WERI-Rb-1 (cell line): ENCODE measurements at regions not wholly inside any gene's neighbourhood (a gene's known extent, or its start where the extent isn't known, plus 50 kb on each side); places are given as distances from the start of the nearest gene placed in this dataset.

Experiments used
- DNase-seq: peaks from one replicate; pipeline ENCODE4 v3.0.0-alpha.2; 2020
- H3K27ac ChIP-seq: fragments of 250-450 bp; sonication (Bioruptor Pico); 2 replicates; pipeline ENCODE4 v1.5.1; 2020; ENCODE audit warnings: mild to moderate bottlenecking, moderate library complexity
- H3K27me3 ChIP-seq: fragments of 250-450 bp; sonication (Bioruptor Pico); 2 replicates; pipeline ENCODE4 v1.5.1; 2021; ENCODE audit warnings: mild to moderate bottlenecking, low read depth, moderate library complexity; ENCODE audit not compliant: insufficient read depth, severe bottlenecking
- H3K36me3 ChIP-seq: fragments of 250-450 bp; sonication (Bioruptor Pico); 2 replicates; pipeline ENCODE4 v1.5.1; 2020; ENCODE audit warnings: mild to moderate bottlenecking, moderate library complexity
- H3K4me3 ChIP-seq: 2 replicates; pipeline ENCODE4 v1.5.1; 2011; ENCODE audit warnings: low read depth, mild to moderate bottlenecking, control low read depth, low read length
- H3K9me3 ChIP-seq: fragments of 250-450 bp; sonication (Bioruptor Pico); 2 replicates; pipeline ENCODE4 v1.5.1; 2021; ENCODE audit warnings: mild to moderate bottlenecking, moderate library complexity; ENCODE audit not compliant: severe bottlenecking
- TF ChIP-seq, protein P1 (sequence below): IDR thresholded peaks from 2 replicates; pipeline ENCODE4 v1.5.1; 2011; ENCODE audit warnings: low read depth, mild to moderate bottlenecking, control low read depth, inconsistent platforms, low read length

DNA sequence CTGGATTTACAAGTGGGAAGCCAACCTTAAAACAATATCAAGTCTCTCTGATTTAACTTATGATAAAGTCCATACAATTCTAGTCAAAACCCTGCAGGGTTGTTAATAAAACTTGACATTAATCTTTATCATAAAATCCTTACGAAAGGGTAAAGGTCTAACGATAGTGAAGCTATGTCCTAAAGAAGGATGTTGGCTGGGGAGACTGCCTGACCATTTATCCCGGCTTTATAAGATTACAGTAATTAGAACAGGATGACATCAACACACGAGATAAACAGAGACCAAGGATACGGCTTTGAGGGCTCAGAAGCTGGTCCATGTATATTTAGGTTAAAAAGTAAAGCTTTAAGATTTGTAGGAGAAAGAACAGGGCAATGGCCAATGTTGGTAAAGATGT lies 189.0 kb upstream of the COPS8 start:
- Histone ChIP-seq H3K9me3 (no peaks in the 10 kb centered on the region), H3K36me3 (no peaks in the 10 kb centered on the region), H3K27ac (no peak overlapping the region), H3K4me3 (no peak overlapping the region), H3K27me3 (no peaks in the 10 kb centered on the region)
- TF ChIP-seq, protein P1, sequence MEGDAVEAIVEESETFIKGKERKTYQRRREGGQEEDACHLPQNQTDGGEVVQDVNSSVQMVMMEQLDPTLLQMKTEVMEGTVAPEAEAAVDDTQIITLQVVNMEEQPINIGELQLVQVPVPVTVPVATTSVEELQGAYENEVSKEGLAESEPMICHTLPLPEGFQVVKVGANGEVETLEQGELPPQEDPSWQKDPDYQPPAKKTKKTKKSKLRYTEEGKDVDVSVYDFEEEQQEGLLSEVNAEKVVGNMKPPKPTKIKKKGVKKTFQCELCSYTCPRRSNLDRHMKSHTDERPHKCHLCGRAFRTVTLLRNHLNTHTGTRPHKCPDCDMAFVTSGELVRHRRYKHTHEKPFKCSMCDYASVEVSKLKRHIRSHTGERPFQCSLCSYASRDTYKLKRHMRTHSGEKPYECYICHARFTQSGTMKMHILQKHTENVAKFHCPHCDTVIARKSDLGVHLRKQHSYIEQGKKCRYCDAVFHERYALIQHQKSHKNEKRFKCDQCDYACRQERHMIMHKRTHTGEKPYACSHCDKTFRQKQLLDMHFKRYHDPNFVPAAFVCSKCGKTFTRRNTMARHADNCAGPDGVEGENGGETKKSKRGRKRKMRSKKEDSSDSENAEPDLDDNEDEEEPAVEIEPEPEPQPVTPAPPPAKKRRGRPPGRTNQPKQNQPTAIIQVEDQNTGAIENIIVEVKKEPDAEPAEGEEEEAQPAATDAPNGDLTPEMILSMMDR, result no peak
- DNase-seq, result no peak

DNA sequence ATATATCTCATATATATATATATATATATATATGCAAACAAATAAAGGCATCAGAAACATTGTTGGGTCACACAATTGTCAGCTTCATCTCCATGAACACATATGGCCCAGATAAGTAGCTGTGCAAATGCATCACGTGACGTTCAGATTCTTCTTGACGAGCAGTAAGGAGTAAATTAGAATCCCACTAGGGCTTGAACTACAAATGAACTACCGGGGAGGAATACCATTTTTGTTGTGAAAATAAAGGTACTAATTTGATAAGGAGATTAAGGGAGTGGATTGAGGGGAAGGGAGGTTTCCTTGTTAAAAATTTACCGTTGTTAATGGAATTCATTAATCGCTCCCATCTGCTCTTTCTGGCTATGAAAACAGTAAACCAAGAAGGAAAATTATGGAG lies 186.5 kb upstream of the COPS8 start:
- TF ChIP-seq, protein P1, result no peak
- Histone ChIP-seq H3K9me3 (no peaks in the 10 kb centered on the region), H3K27me3 (no peaks in the 10 kb centered on the region), H3K4me3 (peak overlapping the region; percentile 31), H3K27ac (peak overlapping the region; percentile 70), H3K36me3 (no peaks in the 10 kb centered on the region)
- DNase-seq, result peak; percentile 31

DNA sequence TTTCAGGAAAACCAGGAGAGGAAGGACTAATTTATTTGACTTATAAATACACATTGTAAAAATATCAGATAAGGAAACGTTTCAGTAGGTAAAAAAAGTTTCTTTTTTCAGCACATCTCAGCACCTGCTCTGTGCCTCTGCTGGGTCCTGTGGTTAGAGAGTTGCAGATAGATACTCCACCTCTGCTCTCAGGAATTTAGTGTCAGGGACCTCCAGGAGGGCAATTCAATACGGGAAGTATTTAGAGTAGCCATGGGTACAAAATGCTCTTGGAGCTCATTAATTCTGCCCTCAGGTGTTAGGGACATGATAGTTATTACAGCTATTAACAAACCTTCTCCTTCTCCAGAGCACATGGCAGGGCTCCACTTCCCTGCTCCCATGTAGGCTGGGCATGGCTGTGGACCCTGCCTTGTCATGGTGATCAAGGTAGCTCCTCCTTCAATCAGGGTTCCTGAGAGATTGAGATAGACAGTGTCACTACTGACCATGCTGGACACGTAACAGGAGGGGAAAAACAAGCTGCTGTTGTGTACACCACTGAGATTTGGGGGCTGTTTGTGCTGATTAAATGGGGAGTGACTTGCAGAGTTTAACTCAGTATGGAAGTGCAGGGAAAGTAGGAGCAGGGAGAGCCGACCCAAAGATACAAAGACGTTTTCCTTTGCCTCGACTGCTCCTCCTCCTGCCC lies 185.6 kb upstream of the COPS8 start:
- DNase-seq, result no peak
- Histone ChIP-seq H3K27ac (peak overlapping the region; percentile 70; the same call in 1 of the 2 replicates), H3K27me3 (no peaks in the 10 kb centered on the region), H3K9me3 (no peaks in the 10 kb centered on the region), H3K4me3 (no peak overlapping the region), H3K36me3 (no peaks in the 10 kb centered on the region)
- TF ChIP-seq, protein P1, result no peak

DNA sequence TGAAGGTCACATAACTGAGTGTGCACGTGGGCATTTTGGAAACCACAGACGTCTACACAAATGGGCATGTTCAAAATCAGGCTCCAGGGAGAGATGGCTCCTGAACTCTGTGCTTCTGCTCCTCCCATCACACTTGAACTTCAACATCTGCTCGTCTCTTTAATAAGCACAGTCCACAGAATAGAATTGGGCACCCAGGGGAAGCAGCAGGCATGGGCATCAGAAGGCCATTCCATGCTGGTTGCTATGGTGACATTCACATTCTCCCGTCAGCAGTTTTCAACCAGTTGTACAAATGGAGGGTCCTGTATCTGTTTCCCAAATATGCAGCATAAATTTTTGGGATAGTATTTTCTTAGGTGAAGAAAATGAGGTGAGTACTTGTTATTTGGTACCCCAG lies 183.7 kb upstream of the COPS8 start:
- no peaks in the 10 kb centered on the region for H3K9me3 ChIP-seq
- TF ChIP-seq, protein P1, result no peak
- DNase-seq, result no peak
- no peak overlapping the region for H3K27ac ChIP-seq
- H3K36me3 ChIP-seq, result no peaks in the 10 kb centered on the region
- H3K4me3 ChIP-seq, result no peak overlapping the region
- no peaks in the 10 kb centered on the region for H3K27me3 ChIP-seq

DNA sequence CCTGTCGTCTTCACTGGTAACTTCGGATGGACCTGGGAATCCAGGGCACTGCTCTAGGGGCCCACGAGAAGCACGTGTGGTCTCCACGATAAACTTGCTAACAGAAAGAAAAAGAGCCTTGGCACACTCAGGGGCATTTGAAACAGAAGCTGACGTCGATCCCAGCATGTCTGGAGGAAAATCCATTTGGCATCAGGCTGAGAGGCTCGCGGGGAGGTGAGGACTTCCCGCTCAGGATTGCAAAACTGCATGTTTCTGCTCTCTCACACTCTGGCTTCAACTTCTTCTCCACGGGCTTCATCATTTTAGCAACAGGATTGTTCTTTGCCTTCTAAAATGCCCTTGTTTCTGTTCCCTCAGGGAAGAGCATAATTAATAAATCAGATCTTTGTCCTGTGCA lies 181.7 kb upstream of the COPS8 start:
- no peak for DNase-seq
- Histone ChIP-seq H3K27ac (no peak overlapping the region), H3K36me3 (no peaks in the 10 kb centered on the region), H3K4me3 (no peak overlapping the region), H3K27me3 (no peaks in the 10 kb centered on the region), H3K9me3 (no peaks in the 10 kb centered on the region)
- TF ChIP-seq, protein P1, result no peak
